HG03060 (cell line): ENCODE measurements at regions not wholly inside any gene's neighbourhood (a gene's known extent, or its start where the extent isn't known, plus 50 kb on each side); places are given as distances from the start of the nearest gene placed in this dataset.

ENCODE experiments used
- ATAC-seq: cut with Tn5 transposase; IDR thresholded peaks from one replicate; pipeline ENCODE4 v1.9.1; 2021; ENCODE audit warnings: low read depth, moderate number of reproducible peaks; ENCODE audit not compliant: unreplicated experiment

GRCh38 chr3:159439346-159439745 is 549.3 kb upstream of the IL12A start:
- no peak for ATAC-seq

DNA sequence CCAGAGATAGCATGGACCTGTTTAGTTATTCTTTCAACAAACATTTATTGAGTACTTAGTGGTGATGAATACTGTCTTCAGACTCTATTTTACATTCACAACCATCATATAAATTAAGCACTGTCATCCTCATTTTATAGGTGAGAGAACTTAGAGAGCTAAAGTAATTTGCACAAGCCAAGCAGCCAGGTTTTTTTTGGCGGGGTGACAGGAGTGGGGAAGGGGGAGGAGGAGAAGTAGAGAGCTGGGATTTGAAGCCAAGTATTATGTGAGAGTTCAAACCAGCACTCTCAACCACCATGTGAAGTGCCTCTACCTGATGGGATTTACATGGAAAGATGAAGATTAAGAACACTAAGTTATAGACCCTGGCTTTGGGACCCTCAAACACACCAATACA is 547.4 kb upstream of the IL12A start:
- no peak for ATAC-seq

- no peak for ATAC-seq
Observed at GRCh38 chr3:159443266-159443665, 545.4 kb upstream of the IL12A start.

DNA sequence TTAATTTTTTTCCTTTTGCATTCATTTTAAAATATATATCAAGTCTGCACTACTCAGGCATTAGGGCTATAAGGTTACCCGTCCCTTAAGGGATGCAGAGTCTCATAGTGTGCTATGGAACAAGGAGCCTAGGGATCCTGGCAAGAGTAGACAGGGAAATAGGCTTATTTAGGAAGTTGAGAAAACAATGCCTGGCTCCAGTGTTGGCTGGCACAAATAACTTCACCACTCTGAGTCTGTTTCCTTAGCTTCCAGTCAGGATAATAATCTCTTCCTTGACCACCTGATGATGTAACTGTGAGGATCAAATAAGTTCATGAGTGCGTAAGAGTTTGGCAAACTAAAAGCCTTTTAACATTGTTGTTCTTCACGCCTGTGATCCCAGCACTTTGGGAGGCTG is 540.8 kb upstream of the IL12A start:
- no peak for ATAC-seq

GRCh38 chr3:159448902-159449301 is 539.7 kb upstream of the IL12A start:
- no peak for ATAC-seq

- ATAC-seq = no peak
Observed at GRCh38 chr3:159451067-159451466, 537.6 kb upstream of the IL12A start.

GRCh38 chr3:159451482-159451881 is 537.2 kb upstream of the IL12A start:
- no peak for ATAC-seq

DNA sequence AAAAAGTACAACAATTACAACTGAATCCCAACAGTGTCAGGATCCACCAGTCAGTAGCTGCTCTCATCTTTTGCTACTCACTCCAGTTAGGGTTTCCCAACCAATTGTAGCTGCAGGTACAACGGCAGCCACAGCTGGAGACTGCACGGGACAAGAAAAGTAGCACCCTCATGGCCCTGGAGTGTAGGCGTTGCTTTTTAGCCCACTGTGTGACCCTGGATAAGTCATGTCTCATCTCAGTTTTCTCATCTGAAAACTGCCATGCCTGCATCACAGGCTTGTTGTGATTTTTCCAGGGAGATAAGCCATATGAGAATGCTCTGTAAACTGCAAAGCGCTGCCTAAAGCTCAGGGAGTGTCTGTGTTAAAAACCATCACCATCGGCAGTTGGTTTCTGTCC is 535.6 kb upstream of the IL12A start:
- no peak for ATAC-seq

- ATAC-seq = no peak
Observed at GRCh38 chr3:159453945-159454344, 534.7 kb upstream of the IL12A start.

DNA sequence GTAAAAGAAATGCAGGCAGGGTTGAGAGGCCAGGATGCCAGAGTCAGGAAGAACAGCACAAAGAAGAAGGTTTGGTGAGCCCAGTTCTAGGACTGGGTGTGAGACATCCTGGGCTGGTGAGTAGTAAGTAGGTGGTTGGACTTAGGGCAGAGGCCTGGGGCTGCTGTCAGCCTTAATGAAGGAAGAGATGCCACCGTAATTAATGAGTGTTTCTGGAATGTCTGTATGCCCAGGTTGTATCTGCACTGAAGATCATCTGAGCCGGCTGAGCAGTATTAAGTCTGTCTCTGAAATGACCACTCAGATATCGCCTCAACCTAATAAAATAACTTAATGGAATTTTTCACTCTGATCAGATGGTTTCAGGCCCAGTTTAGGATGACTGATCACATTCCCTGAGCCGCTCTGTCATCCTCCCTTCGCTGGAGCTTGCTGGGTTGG is 532.9 kb upstream of the IL12A start:
- ATAC-seq = no peak

- no peak for ATAC-seq
Observed at GRCh38 chr3:159458010-159458409, 530.6 kb upstream of the IL12A start.

DNA sequence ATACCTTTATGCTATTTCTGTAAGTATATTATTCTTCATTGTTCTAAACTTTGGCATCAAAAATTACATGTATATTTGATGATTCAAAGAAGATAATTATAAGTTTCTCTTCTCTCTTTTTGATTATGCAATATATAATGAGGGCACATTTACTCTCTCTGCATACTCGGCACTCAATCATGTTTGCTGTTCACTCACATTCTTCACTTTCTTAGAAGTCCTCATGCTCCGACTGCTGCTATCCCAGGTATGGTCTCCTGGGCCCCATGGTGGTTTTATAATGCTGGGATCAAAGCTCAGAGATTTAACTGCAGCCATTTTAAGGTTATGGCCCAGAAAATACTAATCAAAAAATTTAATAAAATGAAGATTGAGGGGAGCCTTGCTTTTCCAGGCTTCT is 529.7 kb upstream of the IL12A start:
- ATAC-seq = no peak

DNA sequence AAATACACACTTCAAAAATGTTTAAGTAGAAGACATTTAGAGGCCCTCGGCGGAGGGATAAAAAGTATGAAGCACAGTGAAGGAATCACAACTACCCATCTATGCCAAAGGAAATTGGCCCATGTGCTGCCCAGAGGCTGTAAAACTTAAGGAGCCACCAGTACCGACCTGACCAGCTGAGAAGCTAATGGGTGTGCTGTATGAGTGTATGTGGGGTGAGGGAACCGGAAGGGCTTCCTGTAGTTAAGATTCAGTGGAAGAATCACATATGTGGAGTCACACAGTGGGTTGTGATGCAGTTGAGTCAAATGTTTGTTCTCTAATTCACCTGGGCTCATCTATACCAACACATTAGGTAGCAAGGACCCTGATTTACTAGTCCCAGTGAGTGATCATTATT is 516.0 kb upstream of the IL12A start:
- no peak for ATAC-seq

DNA sequence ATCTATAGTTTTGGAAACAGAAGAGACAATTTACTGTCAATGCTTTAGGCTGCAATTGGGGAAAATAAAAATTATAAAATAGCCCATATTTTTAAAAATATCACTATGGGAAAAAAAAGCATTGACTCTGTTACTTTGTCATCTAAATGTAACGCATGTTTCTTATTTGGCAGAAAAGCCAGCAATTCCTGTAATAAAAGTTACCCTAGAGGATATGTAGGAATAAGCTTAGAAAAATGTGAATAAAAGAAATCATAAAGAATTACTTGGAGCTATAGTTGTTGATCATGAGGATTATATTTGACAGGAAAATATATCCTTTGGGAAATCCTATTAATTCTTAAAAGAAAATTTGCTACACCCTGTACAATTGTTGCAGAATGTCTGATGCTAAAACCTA is 515.4 kb upstream of the IL12A start:
- no peak for ATAC-seq

DNA sequence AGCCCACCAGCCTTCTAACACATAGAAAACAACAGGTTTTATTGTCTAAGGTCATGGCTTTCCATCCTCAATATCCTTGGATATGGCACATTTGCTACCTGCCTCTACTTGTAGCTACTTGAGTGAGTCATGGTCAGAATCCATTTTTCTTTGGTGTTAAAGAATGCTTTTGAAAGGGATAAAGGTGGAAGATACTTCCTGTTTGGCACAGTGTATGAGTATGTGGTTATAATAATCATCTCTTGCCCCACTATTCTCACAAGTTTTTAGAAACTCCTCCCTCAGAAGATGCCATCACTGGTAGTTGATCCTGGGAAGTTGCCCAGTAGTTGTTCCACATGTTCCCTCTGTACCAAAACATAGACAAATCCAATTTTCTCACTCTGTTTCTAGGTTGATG is 508.6 kb upstream of the IL12A start:
- no peak for ATAC-seq

GRCh38 chr3:159482241-159482993 is 506.2 kb upstream of the IL12A start:
- no peak for ATAC-seq

DNA sequence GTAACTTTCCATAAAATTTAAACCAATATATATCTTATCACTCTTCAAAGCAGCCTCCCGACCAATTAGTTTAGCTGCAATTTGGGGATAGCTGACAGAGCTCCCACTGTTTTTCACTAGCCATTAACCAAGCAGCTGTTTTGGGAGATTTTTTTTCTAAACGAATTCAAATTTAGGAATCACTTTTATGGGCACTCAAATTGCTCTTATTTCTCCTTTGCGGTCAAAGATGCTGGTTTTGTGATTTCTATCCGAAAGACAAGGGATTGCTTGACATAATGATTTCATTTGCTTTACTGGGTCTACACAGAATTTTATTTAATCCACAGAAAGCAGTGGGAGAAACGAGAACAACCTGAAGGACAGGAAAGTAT is 505.7 kb upstream of the IL12A start:
- ATAC-seq = no peak

GRCh38 chr3:159486580-159486979 is 502.1 kb upstream of the IL12A start:
- ATAC-seq = no peak

GRCh38 chr3:159487304-159487703 is 501.3 kb upstream of the IL12A start:
- ATAC-seq = no peak

DNA sequence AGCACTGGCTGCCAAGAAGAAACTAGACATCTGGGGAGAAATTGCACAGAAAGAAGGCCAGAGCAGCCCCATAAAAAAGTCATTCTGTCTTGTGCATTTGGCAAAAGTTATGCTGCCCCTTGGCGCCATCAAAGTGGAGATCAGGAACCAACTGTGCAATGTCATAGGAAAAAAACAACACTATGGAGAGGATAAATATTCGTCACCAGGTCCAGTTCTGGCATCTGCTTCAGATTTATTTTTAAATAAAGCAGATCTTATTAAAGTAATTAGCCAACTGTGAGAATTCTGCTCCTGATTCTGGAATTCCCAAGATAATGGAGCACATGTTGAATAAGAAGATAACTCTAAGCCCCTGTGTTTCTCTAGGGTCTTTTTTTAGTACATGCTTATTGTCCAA is 500.0 kb upstream of the IL12A start:
- ATAC-seq = no peak

- no peak for ATAC-seq
Observed at GRCh38 chr3:159497361-159497760, 491.3 kb upstream of the IL12A start.

GRCh38 chr3:159499031-159499793 is 489.4 kb upstream of the IL12A start:
- no peak for ATAC-seq
